ENCODE measurements at regions not wholly inside any gene's neighbourhood (a gene's known extent, or its start where the extent isn't known, plus 50 kb on each side); places are given as distances from the start of the nearest gene placed in this dataset.

GRCh38 chr6:167567142-167568033 lies 242.5 kb downstream of the TTLL2 start:
- no peak for DNase-seq (ENCODE audit: low read depth)

- no peak for DNase-seq (ENCODE audit: low read depth)
Measured at GRCh38 chr6:167568407-167569024, 243.6 kb downstream of the TTLL2 start.

GRCh38 chr6:167569041-167569805 lies 244.3 kb downstream of the TTLL2 start:
- no peak for DNase-seq (ENCODE audit: low read depth)

GRCh38 chr6:167569879-167570278 lies 245.0 kb downstream of the TTLL2 start:
- DNase-seq (ENCODE audit: low read depth), result no peak

- DNase-seq (ENCODE audit: low read depth), result no peak
Measured at GRCh38 chr6:167570460-167571400, 245.8 kb downstream of the TTLL2 start.

- DNase-seq (ENCODE audit: low read depth), result no peak
Measured at GRCh38 chr6:167571550-167571949, 246.7 kb downstream of the TTLL2 start.

GRCh38 chr6:167572106-167572505 lies 247.2 kb downstream of the TTLL2 start:
- no peak for DNase-seq (ENCODE audit: low read depth)

- no peak for DNase-seq (ENCODE audit: low read depth)
Measured at GRCh38 chr6:167572841-167573271, 248.0 kb downstream of the TTLL2 start.

GRCh38 chr6:167573461-167574215 lies 248.8 kb downstream of the TTLL2 start:
- DNase-seq (ENCODE audit: low read depth), result no peak

- DNase-seq (ENCODE audit: low read depth), result no peak
Measured at GRCh38 chr6:167574431-167575151, 249.7 kb downstream of the TTLL2 start.

- no peak for DNase-seq (ENCODE audit: low read depth)
Measured at GRCh38 chr6:167575158-167575696, 250.3 kb downstream of the TTLL2 start.

GRCh38 chr6:167576050-167576741 lies 250.5 kb upstream of the AFDN start:
- DNase-seq (ENCODE audit: low read depth), result no peak

- DNase-seq (ENCODE audit: low read depth), result no peak
Measured at GRCh38 chr6:167576828-167577503, 249.7 kb upstream of the AFDN start.

GRCh38 chr6:167577891-167578361 lies 248.8 kb upstream of the AFDN start:
- DNase-seq (ENCODE audit: low read depth), result no peak

- no peak for DNase-seq (ENCODE audit: low read depth)
Measured at GRCh38 chr6:167578371-167578901, 248.3 kb upstream of the AFDN start.

- DNase-seq (ENCODE audit: low read depth), result no peak
Measured at GRCh38 chr6:167579806-167580618, 246.7 kb upstream of the AFDN start.

- no peak for DNase-seq (ENCODE audit: low read depth)
Measured at GRCh38 chr6:167580619-167580911, 246.1 kb upstream of the AFDN start.

- DNase-seq (ENCODE audit: low read depth), result no peak
Measured at GRCh38 chr6:167581637-167582036, 245.1 kb upstream of the AFDN start.

Measured in fibroblast of gingiva (primary cell).